SKM-1 treated with dmso at 0.1 percent for 144 hours (cell line): ENCODE measurements at regions not wholly inside any gene's neighbourhood (a gene's known extent, or its start where the extent isn't known, plus 50 kb on each side); places are given as distances from the start of the nearest gene placed in this dataset.
"Not testable (repeated sequence)": the region's sequence is repeated elsewhere in the genome, so short reads cannot be mapped to it uniquely, and the experiment has no call there.

Experiments used
- DNase-seq: peaks from one replicate; lab custom pipeline; 2025; ENCODE audit not compliant: unreplicated experiment; lab: John Stamatoyannopoulos, UW

DNA sequence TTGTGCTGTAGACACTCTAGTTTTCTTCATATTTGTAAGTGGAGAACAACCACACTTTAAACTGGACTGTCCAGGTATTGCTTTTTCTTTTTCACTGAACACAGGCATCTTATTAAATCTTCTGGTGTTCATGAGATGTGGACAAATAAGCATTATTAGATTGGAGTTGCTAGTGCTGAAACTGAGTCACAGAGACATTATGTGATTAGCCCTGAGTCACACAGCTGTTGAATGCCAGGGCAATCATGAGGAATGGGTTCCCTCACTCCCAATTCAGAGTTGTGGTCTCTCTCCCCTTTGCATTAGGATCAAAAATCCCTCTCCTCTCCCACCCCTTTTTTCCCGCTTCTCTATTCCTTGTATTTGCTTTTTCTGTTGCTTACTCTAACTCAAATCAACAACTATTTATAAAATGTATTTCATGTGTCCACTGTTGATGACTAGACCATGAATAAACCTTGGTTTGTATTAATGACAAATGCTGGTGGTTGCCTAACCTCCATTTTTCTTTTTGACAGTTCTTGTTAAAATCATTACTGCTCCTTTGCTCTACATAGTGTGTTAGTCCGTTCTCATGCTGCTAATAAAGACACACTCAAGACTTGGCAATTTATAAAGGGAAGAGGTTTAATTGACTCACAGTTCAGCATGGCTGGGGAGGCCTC, 738.2 kb downstream of the BRINP1 start:
- no peak for DNase-seq

DNA sequence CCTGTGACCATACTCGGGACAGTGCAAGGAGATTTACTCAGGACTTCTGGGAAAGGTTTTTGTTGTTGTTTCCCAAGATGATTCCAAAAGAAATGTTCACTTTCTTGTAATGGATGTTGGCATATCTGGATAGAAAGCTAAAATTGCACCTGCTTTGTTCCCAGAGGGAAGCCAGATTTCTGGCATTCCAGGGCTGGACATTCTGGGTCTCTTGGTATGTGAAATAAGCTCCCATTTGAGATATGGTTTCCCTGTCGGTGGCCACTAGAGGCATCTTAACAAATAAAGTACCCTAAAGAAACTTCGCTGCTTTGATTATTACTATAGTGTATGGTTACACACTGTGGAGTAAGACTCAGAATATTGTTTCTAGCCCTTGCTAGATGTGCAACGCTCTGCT, 737.3 kb downstream of the BRINP1 start:
- DNase-seq: no peak

DNA sequence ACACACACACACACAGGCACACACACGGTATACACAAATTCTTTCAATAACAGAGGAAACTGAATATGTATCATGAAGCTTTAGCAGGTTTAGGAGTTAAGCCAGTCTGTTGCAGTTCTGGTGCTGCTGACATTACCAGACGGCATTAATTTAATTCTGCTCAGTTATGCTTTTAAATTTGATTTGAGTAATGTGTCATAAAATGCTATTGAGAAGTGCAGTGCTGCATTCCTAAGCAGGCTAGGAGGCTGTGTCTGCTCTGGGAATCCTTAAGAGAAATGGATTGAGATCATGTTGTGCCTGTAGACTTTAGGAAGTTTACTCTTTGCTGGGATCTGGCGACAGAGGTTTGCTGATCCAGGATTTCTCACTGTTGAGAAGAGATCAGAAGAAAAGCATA, 733.8 kb downstream of the BRINP1 start:
- DNase-seq: no peak

DNA sequence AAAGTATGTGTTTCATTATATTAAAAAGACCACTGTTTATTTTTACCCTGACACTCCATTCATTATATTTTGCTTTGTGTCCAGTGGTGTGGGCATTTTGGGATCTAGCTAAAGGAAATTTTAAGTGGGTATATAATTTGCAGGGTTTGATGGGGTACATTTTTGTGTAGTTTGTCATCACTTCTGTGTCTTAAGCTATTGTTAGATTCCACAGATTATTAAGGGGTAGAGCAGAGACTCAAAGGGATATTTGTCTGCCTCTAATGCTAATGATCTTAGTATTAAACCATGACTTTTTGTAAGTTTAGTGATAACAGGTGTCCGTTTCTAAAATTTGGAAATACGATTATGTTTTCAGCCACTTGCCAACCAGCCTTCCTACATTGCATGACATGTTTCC, 731.6 kb downstream of the BRINP1 start:
- no peak for DNase-seq

DNA sequence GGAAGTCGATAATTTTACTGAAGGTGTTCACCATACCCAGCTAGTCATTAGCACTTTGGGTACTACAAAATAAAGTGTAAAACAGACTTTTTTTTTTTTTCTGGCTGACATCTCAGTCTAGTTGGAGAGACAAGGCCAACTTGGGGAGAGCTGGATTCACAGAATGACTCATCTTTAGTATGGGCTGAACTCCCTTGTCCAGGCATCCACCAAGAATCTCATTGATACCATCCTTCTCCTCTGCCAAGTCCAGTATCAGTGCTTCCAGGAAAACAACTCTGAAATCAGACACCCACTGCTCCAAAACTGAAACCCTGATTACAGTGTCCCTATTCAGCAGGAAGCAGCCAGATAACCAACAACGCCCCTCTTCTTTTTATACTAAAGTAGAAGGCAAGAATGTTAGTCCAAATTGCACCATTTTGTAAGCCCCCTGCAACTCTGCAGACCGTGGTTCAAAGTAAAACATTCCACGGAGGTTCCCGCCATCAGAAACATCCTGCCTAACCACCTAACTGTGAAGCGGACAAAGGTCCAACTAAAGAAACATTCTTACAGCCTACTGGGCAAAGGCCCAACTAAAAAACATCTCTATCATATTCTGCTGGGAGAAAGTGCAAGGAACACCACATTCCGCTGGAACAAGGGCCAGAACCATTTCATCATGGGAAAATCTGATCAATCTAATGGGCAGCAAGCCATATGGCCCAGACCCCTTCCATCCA, 728.2 kb downstream of the BRINP1 start:
- no peak for DNase-seq

DNA sequence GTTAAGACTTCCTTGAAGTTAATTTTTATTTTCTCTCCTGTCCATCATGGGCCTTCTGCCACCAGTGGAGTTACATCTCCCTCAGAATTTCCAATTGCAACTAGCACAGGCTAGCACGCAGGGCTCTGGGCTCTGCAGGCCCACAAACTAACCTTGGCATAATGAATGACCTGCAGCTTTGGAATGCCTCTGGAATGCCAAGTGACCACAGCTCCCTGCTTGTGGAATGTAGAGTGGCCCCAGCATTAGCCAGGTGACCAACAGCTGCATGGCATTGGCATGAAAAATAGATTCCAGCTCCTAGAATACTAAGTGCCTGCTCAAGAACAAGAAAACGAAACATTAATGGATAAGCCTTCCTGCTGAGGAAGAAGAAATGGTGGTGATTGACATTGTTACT, 726.1 kb downstream of the BRINP1 start:
- DNase-seq: no peak

DNA sequence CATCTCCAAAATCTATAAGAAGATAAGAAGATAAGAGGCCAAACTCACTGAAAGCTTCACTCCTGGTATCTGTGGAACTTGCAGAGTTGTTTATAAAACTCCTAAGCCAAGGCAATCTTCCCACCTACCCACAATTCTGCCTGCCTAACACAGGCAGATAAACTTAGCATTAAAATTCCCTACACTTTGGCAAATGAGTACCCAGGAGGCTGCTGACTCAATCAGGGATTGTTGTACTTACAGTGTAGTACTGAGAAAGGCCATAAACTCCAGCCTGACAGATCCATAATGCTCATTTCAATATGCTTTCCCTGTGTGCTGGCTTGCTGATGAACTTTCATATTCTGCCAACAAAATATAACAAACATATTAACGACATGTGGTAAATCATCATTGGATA, 725.2 kb downstream of the BRINP1 start:
- DNase-seq: no peak

DNA sequence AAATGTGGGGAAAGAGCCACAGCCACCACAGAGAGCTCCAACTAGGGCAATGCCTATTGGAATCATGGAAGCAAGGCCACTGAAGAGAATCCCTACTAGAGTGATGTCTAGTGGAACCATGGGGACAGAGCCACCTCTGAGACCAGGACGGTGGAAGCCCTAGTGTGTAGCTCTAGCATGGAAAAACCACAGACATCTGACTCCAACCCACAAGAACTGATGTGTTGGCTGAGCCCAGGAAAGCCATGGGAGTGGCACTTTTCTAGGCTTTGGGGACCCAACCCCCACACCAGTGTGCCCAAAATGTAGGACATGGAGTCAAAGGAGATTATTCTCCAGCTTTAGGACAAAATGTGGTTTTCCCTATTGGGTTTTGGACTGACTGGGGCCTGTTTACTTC, 721.9 kb downstream of the BRINP1 start:
- no peak for DNase-seq

DNA sequence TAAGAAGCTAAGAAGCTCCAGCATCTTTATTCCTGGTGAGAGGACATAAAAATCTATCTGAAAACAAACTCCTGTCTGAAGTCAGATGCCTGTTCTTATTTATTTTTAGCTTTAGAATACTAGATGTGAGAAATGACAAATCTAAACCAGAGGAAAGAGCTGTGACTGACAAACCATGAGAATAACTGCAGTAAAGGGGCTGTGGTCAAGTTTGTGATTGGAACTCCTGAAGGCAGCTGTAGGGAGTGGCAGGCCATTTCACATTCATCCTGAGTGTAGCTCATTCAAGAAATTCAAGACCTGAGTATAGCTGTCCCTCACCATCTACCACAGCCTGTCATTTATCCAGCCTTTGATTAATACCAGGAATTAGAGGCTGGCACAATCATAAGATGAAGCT, 718.8 kb downstream of the BRINP1 start:
- DNase-seq: no peak

DNA sequence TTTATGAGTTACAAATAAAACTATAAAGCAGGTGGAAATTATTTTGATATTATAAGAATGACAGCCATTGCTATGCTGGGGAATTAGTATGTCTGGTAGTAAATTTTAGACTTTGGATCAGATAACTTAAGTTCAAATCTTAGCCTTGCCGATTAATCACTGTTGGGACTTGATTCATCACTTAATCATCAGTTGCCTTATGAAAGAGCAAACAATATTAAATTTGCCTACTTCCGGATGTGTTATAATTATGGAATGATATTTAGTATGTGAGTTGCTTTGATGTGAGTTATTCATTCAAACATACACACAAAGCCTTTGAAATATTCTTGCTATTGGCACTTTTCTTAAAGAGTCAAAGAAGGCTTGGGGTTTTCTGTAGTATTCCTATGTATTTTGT, 717.7 kb downstream of the BRINP1 start:
- DNase-seq: no peak

DNA sequence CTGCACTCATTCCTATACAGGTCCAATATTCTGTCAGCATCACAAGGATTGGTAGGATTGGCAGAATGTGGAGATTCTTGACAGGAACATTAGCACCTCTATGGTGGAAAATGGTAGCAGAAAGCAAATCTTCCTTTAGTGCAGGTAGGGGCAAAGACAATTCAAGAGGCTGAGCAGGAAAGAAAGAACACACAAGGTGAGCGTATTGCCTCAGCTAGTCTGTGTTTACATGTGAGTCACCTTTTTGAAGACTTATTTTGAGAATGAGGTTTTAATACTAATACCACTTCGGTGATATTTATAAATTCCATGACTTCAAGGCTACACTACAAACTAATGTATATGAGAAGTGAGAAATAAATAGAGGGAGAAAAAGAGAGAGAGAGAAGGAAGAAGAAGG, 717.0 kb downstream of the BRINP1 start:
- no peak for DNase-seq

DNA sequence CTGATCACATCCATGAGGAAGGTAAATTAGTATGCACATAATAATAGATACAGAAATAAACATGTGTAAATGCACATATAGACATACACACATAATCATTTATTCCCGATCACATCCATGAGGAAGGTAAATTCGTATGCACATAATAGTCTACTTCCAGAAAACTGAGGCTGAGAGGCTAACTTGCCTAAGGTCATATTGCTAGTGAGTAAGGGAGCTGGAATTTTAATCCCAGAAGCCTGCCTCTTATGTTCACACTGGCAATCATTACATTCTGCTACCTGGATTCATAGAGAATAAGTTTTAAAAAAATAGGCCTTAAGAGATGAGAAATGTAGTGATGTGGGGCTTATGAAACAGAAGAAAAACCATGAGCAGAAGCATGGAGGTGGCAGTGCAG, 716.3 kb downstream of the BRINP1 start:
- DNase-seq: no peak

DNA sequence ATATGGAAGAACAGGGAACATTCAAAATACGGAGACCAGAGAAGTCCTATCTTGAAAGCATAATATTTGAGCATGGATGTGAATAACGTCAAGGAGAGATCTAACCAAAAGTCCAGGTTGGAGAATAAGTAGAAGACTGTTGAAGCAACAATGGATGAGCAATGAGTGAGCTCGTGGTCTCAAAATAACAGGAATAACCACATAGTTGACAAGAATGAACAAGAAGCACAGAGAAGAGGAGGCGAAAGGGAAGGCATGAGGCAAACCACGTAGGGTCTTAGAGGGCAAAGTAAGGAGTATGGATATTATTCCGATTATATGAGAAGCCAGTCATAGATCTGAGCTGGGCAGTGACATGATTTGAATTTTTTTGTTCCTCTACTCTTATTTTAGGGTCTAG, 710.2 kb downstream of the BRINP1 start:
- no peak for DNase-seq

DNA sequence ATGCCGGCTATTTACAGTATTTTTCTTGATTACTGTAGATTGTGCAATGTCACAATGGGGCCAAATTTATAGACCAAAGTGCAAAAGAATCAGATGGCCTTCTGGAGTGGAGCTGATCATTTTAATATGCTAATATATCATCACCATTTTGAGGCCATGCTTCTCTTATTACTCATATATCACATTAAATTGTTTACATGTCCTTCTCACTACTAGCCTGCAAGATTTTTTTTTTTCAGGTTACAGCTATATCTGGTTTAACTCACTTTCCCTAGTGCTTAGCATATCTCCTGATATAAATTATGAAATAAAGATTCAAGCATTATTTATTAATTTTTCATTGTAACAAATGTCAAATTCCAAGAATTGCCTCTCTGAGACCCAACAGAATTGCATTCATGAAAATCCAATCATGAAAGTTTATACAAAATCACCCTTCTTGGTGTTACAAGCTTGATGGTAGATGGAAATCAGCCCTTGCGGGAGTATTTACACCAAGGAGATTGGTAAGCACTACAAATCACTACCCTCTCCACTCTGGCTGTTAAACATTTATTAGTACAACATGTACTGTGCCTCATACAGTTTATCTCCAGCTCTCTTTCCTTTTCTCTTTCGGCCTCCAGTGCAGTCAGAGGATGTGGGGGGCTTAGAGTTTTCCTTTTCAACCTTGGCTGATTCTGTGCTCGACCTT, 703.9 kb downstream of the BRINP1 start:
- DNase-seq: no peak

DNA sequence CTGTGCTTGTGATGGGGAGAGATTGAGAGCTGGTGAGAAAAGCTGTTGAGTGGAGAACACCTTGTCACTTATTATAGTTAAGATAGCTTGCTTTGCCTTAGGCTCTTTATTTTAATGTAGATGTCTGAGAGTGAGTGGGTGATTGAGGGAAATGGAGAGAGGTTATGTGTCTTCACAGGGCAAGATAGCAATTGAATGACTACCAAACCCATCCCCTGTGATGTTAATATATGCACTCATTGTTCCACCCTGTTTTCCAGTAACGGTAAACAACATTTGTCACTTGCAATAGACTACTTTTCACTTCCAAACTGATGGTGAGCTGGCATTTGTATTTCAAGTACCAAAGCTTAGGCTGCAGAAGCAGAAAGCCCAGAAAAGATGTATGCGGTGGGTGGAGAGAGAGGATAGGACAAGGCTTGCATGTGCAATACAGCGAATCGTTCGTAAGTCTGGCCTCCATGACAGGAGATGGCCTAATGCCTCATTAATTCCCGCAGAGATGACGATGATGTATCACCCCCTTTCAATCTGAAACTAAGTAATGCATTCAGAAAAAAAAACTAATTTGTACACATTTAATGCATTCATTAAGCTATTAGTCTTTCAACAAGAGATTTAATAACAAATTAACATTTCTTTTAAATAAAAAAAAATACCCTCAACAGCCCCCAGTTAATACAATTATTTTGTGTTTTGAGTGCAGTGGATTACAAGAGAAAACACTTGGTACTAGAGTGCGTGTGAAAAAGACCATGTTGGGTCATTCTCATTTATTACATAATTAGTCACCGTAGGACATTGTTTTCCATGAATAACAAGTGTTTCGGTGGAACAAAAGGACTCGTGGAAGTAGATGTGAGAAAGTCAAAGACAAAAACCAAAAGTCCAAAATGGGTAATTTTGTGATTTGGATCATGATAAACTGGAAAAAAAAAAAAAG, 699.0 kb downstream of the BRINP1 start:
- DNase-seq: no peak

DNA sequence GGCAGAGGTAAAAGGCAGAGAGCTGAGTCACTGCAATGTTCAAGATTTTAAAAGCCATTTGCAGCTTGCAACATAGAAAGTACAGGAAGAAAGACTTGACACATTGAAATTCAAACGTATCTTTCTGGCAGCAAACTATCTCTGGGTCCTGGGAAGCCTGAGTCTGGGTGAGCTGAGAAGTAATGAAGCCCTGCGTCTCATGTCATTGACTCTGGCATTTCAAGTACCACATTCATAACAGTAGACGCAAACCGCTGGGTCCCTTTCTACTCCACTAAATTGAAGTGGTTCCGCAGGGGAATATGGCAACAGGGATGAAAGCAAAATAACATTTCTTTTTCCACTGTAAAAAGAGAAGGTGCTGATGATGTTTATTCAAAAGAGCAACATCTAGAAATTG, 694.3 kb downstream of the BRINP1 start:
- no peak for DNase-seq

DNA sequence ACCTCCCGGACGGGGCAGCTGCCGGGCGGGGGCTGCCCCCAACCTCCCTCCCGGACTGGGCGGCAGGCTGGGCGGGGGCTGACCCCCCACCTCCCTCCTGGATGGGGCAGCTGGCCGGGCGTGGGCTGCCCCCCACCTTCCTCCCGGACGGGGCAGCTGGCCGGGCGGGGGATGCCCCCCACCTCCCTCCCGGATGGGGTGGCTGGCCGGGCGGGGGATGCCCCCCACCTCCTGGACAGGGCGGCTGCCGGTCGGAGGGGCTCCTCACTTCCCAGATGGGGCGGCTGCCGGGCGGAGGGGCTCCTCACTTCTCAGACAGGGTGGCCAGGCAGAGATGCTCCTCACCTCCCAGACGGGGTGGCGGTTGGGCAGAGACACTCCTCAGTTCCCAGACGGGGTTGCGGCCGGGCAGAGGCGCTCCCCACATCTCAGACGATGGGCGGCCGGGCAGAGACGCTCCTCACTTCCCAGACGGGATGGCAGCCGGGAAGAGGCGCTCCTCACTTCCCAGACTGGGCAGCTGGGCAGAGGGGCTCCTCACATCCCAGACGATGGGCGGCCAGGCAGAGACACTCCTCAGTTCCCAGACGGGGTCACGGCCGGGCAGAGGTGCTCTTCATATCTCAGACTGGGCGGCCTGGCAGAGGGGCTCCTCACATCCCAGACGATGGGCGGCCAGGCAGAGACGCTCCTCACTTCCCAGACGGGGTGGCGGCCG, 691.1 kb downstream of the BRINP1 start:
- not testable (repeated sequence) for DNase-seq

DNA sequence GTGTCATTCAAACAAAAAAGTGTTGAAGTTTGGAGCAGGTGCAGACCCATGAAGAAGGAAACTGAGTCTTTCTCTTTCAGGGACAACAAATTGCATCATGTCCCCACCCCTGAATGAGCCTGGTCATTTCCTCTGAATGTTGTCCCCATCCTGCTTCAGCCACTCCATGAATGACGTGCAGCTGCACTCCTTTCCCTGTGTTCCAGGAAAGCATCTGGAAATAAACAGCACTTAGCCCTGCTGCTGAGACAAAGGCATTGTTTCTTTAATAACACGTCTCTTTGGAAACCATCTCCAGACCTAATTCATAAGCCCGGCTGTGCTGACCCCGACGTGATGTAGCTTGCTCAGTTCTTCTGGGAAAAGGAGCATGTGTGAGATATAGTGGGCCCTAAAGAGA, 682.3 kb downstream of the BRINP1 start:
- DNase-seq: no peak

DNA sequence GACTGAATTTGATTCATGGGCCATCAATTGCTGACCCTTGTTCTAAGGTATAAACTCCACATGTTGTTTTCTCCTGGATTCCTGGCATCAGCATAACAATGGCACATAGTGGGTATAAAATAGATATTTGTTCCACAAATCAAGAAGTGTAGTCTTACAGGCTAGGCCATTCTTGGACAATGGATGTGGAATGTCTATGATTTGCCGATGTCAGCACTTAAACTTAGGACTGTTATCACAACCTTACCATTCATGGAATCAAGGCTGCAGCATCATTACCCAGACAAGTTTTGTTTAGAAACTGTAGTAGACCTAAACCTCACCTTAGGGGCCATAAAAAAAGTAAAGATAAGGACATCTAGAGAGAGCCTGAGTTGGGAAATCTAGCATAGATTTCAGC, 680.0 kb downstream of the BRINP1 start:
- no peak for DNase-seq

DNA sequence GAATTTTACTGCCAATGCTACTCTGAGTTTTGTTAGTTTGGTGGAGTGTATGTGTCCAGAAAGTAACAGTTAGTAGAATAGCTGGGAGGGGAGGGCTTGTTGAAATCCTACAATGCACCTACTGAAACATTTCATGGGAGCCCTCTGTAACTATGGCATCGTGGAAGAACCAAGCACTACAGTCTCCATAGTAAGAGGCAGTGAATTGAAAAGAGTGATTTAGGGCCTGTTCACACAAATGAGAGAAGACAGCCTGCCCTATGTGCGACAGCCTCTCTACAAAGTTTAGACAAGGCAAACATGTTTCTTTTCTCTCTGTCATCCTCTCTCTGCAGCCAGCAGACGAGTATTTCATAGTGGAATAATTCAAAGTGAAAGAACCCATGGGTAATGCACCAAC, 676.6 kb downstream of the BRINP1 start:
- DNase-seq: no peak

DNA sequence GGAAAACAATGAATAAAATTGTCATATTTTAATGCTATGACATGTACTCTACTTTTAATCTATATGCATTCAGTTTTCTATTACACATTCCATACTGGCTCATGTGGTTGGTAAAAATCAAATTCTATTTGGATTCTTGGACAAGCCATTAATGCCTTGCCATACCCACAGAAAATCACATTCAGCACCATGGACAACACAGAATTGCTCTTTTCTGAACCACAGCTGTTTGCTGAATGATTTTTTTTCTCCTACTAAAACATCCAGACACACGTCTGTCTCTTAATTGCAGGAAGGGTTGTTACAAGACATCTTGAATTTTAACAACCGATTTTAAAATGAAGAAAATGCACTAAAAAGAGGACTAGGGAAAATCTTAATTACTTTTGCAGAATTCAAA, 675.6 kb downstream of the BRINP1 start:
- DNase-seq: no peak
